Astrocyte of the cerebellum (primary cell): ENCODE measurements at regions not wholly inside any gene's neighbourhood (a gene's known extent, or its start where the extent isn't known, plus 50 kb on each side); places are given as distances from the start of the nearest gene placed in this dataset.
"Not testable (repeated sequence)": the region's sequence is repeated elsewhere in the genome, so short reads cannot be mapped to it uniquely, and the experiment has no call there.

Experiments
- DNase-seq: peaks from one replicate; pipeline ENCODE4 v3.0.0-alpha.2; 2011; ENCODE audit warnings: low read depth
- H3K4me3 ChIP-seq: 2 replicates; pipeline ENCODE4 v1.5.1; 2011; ENCODE audit warnings: mild to moderate bottlenecking, low read depth, low read length, moderate library complexity
- CTCF ChIP-seq: IDR thresholded peaks from 2 replicates; pipeline ENCODE4 v1.5.1; 2012; ENCODE audit warnings: low read length, low read depth, moderate library complexity, mild to moderate bottlenecking; ENCODE audit errors: missing control alignments
- in situ Hi-C: cut with HindIII; loops from 2 replicates; pipeline ENCODE4 v1.10.0; 2017; ENCODE audit warnings: low sequenced_read_pairs

DNA sequence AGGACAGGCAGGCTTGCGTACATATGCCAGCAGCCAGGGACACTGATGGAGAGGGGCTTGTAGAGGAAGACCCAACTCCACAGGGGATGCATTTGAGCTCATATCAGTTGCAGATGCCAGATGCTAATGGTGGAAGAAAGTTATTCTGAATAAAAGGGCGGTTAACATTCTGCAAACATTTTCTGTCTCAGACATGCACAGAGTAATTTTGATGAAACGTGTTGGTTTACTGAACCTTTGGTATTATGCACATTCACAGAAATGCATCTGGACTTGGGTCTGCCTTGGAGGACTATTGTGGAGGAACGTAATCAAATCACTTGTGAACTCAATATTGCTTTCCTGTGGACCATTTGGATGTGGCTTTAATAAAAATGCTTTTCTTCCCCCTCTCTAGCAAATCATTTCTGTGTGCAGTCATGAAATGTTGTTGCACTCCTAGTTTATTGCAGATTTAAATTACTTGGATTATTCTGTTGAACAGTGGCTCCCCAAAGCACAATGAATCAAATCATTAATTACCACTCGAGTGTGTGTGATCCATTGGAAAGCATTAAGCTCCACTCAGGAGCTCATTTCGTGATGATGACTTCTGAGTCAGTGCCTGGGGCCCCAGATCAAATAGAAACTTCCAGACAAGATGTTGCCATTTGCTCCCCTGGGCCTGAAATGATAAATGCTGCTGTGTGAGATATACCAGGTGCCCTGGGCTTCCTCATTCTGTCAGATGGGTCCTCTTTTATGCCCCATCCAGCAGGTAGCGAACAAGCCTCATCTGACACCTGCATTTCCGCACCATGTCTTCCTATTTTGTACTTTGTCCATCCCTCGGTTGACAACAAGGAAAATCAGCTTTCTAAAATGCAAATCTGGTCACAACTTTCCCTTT, 697.0 kb upstream of the HS6ST1 start:
- in situ Hi-C loops = no loop called here
- DNase-seq = no peak
- no peak overlapping the region for H3K4me3 ChIP-seq
- TF ChIP-seq CTCF = no peak

DNA sequence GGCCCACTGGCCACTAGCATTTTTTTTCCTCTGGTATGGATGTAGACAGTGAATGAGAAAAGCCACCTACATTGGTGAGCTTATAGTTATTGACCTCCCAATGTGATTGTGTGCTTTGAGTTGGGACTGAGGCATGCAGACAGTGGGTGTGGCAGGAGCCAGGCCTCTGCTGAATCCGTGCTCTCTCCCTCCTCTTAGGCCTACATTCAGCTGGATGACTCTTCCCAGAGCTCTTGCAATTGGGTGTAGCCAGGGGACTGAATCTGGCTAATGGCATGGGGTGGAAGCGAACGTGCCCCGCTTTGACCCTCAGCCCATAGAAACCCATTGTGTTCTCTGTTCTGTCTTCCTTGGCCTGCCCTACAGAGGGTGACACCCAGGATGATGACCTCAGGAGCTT, 698.3 kb upstream of the HS6ST1 start:
- no peak overlapping the region for H3K4me3 ChIP-seq
- no peak for DNase-seq
- TF ChIP-seq CTCF = no peak
- in situ Hi-C loops = no loop called here

DNA sequence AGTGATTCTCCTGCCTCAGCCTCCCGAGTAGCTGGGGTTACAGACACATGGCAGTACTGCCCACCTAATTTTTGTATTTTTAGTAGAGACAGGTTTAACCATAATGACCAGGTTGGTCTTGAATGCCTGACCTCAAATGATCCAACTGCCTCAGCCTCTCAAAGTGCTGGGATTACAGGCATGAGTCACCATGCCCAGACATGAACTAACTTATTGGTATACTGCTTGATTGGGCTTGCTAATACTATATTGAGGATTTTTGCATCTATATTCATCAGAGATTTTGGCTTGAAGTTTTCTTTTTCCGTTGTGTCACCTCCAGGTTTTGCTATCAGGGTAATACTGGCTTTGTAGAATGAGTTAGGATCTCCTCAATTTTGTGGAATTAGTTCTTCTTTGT, 706.1 kb upstream of the HS6ST1 start:
- in situ Hi-C loops = no loop called here
- no peak overlapping the region for H3K4me3 ChIP-seq
- TF ChIP-seq CTCF = no peak
- no peak for DNase-seq

DNA sequence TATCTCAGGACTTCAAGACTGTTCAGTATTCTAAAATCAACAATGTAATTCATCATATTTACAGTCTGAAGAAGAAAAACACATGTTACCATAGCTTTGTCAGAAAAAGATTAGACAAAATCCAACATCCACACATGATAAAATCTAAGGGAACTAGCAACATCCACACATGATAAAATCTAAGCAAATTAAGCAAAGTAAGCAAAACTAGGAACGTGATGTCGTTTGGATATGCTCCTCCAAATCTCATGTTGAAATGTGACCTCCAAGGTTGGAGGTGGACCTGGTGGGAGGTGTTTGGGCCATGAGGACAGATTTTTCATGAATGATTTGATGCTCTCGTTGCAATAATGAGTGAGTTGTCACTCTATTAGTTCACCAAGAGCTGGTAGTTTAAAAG, 717.3 kb upstream of the HS6ST1 start:
- H3K4me3 ChIP-seq = no peak overlapping the region
- DNase-seq = no peak
- in situ Hi-C loops = no loop called here
- no peak for TF ChIP-seq CTCF

DNA sequence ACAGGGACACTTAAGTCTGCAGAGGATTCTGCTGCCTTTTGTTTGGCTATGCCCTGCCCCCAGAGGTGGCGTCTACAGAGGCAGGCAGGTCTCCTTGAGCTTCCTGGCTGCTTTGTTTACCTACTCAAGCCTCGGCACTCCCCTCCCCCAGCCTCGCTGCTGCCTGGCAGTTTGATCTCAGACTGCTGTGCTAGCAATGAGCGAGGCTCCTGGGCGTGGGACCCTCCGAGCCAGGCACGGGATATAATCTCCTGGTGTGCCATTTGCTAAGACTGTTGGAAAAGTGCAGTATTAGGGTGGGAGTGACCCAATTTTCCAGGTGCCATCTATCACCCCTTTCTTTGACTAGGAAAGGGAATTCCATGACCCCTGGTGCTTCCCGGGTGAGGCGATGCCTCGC, 725.0 kb upstream of the HS6ST1 start:
- H3K4me3 ChIP-seq, DNase-seq, in situ Hi-C loops: not testable (repeated sequence)

- DNase-seq, H3K4me3 ChIP-seq, in situ Hi-C loops: not testable (repeated sequence)
These were observed 727.8 kb upstream of the HS6ST1 start for GRCh38 chr2:129046475-129046874.

DNA sequence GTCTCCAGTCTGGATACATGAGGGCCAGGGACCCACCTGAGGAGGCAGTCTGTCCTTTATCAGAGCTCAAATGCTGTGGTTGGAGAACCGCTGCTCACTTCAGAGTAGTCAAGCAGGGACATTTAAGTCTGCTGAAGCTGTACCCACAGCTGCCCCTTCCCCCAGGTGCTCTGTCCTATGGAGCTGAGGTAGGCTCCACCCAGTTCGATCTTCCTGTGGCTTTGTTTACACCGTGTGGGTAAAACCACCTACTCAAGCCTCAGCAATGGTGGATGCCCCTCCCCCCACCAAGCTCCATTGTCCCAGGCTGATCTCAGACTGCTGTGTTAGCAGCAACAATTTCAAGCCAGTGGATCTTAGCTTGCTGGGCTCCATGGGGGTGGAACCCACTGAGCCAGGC, 731.4 kb upstream of the HS6ST1 start:
- in situ Hi-C loops = no loop called here
- no peak for DNase-seq
- TF ChIP-seq CTCF = no peak
- H3K4me3 ChIP-seq = no peak overlapping the region
